SK-N-SH (cell line): ENCODE measurements at regions not wholly inside any gene's neighbourhood (a gene's known extent, or its start where the extent isn't known, plus 50 kb on each side); places are given as distances from the start of the nearest gene placed in this dataset.

ENCODE experiments used
- CTCF ChIA-PET: fragments of 300-600, 350-600 bp; formaldehyde crosslinking; extraction: SDS; loops from one replicate; lab custom pipeline; 2021; lab: Yijun Ruan, JAX
- POLR2A ChIA-PET: fragments of 350-600 bp; sonication (Branson Sonifier 250); formaldehyde crosslinking; extraction: SDS; loops from one replicate; lab custom pipeline; 2020; ENCODE audit warnings: antibody characterized with exemption, inconsistent platforms; lab: Yijun Ruan, JAX
- DNase-seq: peaks from one replicate; pipeline ENCODE4 v3.0.0; 2012
- H2AFZ ChIP-seq: fragments of 200-600 bp; sonication (generic); 2 replicates; pipeline ENCODE4 v1.8.1; 2016; ENCODE audit warnings: antibody characterized with exemption, mild to moderate bottlenecking, low read depth
- H3F3A ChIP-seq: fragments of 200-600 bp; sonication (generic); replicated peaks from 2 replicates; pipeline ENCODE3; 2016; ENCODE audit warnings: antibody characterized with exemption, mild to moderate bottlenecking; ENCODE audit not compliant: insufficient read depth
- H3K27ac ChIP-seq, 2 experiments: fragments of 200-500 bp in 1 of 2; fragments of 200-600 bp in 1 of 2; sonication (Bioruptor generic) in 1 of 2; sonication (generic), shearing (Covaris generic) in 1 of 2; 2 replicates each; pipeline versions ENCODE4 v1.5.1 to v1.6.1; 2014 to 2016; ENCODE audit warnings: low read depth in 2 of 2, inconsistent platforms in 1 of 2, low read length in 1 of 2, mild to moderate bottlenecking in 1 of 2, mixed read lengths in 1 of 2
- H3K27me3 ChIP-seq: fragments of 200-600 bp; sonication (generic), shearing (Covaris generic); 2 replicates; pipeline ENCODE4 v1.6.1; 2016; ENCODE audit warnings: mixed run types; ENCODE audit not compliant: insufficient read depth
- H3K36me3 ChIP-seq, 2 experiments: fragments of 200-500 bp in 1 of 2; fragments of 200-600 bp in 1 of 2; sonication (Bioruptor generic) in 1 of 2; sonication (generic) in 1 of 2; replicated peaks in 1 of 2; 2 replicates each; pipeline versions ENCODE3 to v1.5.1; 2014 to 2016; ENCODE audit warnings: low read length in 1 of 2, mild to moderate bottlenecking in 1 of 2; ENCODE audit not compliant: insufficient read depth in 2 of 2, control insufficient read depth in 1 of 2
- H3K4me1 ChIP-seq, 2 experiments: fragments of 200-500 bp in 1 of 2; fragments of 200-600 bp in 1 of 2; sonication (Bioruptor generic) in 1 of 2; sonication (generic), shearing (Covaris generic) in 1 of 2; 2 replicates each; pipeline versions ENCODE4 v1.5.1 to v1.6.1; 2014 to 2016; ENCODE audit warnings: low read depth in 1 of 2, low read length in 1 of 2, mixed run types in 1 of 2; ENCODE audit not compliant: insufficient read depth in 2 of 2, control insufficient read depth in 1 of 2
- H3K4me2 ChIP-seq: fragments of 200-600 bp; sonication (generic), shearing (Covaris generic); 2 replicates; pipeline ENCODE4 v1.6.1; 2017; ENCODE audit warnings: mixed run types
- H3K4me3 ChIP-seq, 2 experiments: fragments of 200-500 bp in 1 of 2; fragments of 200-600 bp in 1 of 2; sonication (Bioruptor generic) in 1 of 2; sonication (generic), shearing (Covaris generic) in 1 of 2; 2 replicates each; pipeline versions ENCODE4 v1.5.1 to v1.8.1; 2014 to 2016; ENCODE audit warnings: low read depth in 2 of 2, inconsistent platforms in 1 of 2, low read length in 1 of 2, mild to moderate bottlenecking in 1 of 2, mixed read lengths in 1 of 2, moderate library complexity in 1 of 2
- H3K79me2 ChIP-seq: fragments of 200-600 bp; sonication (generic); 2 replicates; pipeline ENCODE4 v1.8.1; 2017; ENCODE audit warnings: mild to moderate bottlenecking; ENCODE audit not compliant: insufficient read depth
- H3K9ac ChIP-seq: fragments of 200-600 bp; sonication (generic); 2 replicates; pipeline ENCODE4 v1.6.1; 2017; ENCODE audit warnings: mixed run types
- H3K9me2 ChIP-seq: fragments of 200-600 bp; sonication (generic); 2 replicates; pipeline ENCODE4 v1.6.1; 2017; ENCODE audit warnings: mixed run types
- H3K9me3 ChIP-seq: fragments of 200-600 bp; sonication (generic); 2 replicates; pipeline ENCODE4 v1.6.1; 2017; ENCODE audit warnings: mixed run types, mild to moderate bottlenecking, moderate library complexity
- H4K20me1 ChIP-seq: fragments of 200-600 bp; sonication (generic); 2 replicates; pipeline ENCODE4 v1.6.1; 2017; ENCODE audit warnings: mild to moderate bottlenecking, mixed run types; ENCODE audit not compliant: insufficient read depth
- ELF1 ChIP-seq: IDR thresholded peaks from 2 replicates; pipeline ENCODE4 v1.4.0; 2012
- EP300 ChIP-seq, 2 experiments: IDR thresholded peaks; 2 replicates each; pipeline versions ENCODE4 v1.4.0 to v1.6.1; 2012; ENCODE audit warnings: borderline replicate concordance in 1 of 2, low read depth in 1 of 2, low read length in 1 of 2
- EZH2phosphoT487 ChIP-seq: fragments of 200-600 bp; sonication (generic); IDR thresholded peaks from 2 replicates; pipeline ENCODE4 v1.6.1; 2017; ENCODE audit warnings: low read depth, mixed run types, mild to moderate bottlenecking, antibody characterized with exemption, moderate library complexity, borderline replicate concordance
- FOXM1 ChIP-seq: IDR thresholded peaks from 2 replicates; pipeline ENCODE4 v1.4.0; 2012; ENCODE audit warnings: low read depth, mild to moderate bottlenecking
- POLR2AphosphoS5 ChIP-seq: IDR thresholded peaks from 2 replicates; pipeline ENCODE4 v1.6.1; 2012; ENCODE audit warnings: low read depth, low read length
- RAD21 ChIP-seq: IDR thresholded peaks from 2 replicates; pipeline ENCODE4 v1.6.1; 2012; ENCODE audit warnings: mild to moderate bottlenecking, low read length
- RCOR1 ChIP-seq: fragments of 150-350 bp; IDR thresholded peaks from 2 replicates; pipeline ENCODE4 v1.6.1; 2017; ENCODE audit warnings: antibody characterized with exemption, low read length
- RFX5 ChIP-seq: IDR thresholded peaks from 2 replicates; pipeline ENCODE4 v1.6.1; 2012; ENCODE audit warnings: mild to moderate bottlenecking, improper control_type of control experiment, low read length
- SIN3A ChIP-seq: IDR thresholded peaks from 2 replicates; pipeline ENCODE4 v1.6.1; 2012; ENCODE audit warnings: low read depth, mild to moderate bottlenecking, low read length, moderate library complexity, borderline replicate concordance
- SMC3 ChIP-seq: IDR thresholded peaks from 2 replicates; pipeline ENCODE4 v1.6.1; 2012; ENCODE audit warnings: low read depth, low read length, improper control_type of control experiment
- TAF1 ChIP-seq: IDR thresholded peaks from 2 replicates; pipeline ENCODE4 v1.6.1; 2012; ENCODE audit warnings: low read depth, mild to moderate bottlenecking, low read length, moderate library complexity, borderline replicate concordance
- USF2 ChIP-seq: fragments of 150-350 bp; IDR thresholded peaks from 2 replicates; pipeline ENCODE4 v1.6.1; 2017; ENCODE audit warnings: antibody characterized with exemption, low read length, low read depth, borderline replicate concordance
- YY1 ChIP-seq: IDR thresholded peaks from 2 replicates; pipeline ENCODE4 v1.4.0; 2012; ENCODE audit warnings: low read depth, mild to moderate bottlenecking
- WGBS: methylation state at CpG from one replicate; pipeline ENCODE4 v1.1.6; 2017; ENCODE audit warnings: low lambda C conversion rate; 5-methylcytosine and 5-hydroxymethylcytosine counted together
- TF ChIP-seq, protein P1 (sequence below): fragments of 150-350 bp; IDR thresholded peaks from 2 replicates; pipeline ENCODE4 v1.6.1; 2016; ENCODE audit warnings: mild to moderate bottlenecking, low read depth, low read length
- TF ChIP-seq, protein P2 (sequence below): IDR thresholded peaks from 2 replicates; pipeline ENCODE4 v1.6.1; 2012; ENCODE audit warnings: mild to moderate bottlenecking, low read depth, low read length, moderate library complexity

DNA sequence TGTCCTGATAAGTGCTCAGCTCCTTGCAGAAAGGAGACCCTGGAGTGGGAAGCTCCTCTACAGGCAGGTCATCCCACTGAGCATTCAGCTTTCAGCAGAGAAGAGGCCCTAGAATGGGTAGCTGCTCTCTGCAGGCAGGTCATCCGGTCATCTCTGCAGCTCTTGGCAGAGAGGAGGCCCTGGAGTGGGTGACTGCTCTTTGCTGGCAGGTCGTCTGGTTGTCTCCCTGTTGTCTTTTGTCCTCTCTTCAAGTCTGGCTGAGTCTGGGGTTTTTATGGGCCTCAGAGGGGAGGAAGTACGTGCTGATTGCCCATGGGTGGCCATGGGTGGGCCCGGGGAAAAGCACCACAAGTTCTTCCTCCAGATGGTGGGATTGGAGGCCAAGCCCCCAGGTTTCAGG lies 250.3 kb upstream of the EDNRB start:
- Histone ChIP-seq H3K27ac (no peak overlapping the region), H3K9me3 (no peaks in the 10 kb centered on the region), H3K4me1 (no peaks in the 10 kb centered on the region), H3K9me2 (no peaks in the 10 kb centered on the region), H4K20me1 (no peaks in the 10 kb centered on the region), H3K9ac (no peak overlapping the region), H3F3A (no peaks in the 10 kb centered on the region), H3K4me3 (no peak overlapping the region), H3K27me3 (no peaks in the 10 kb centered on the region), H3K4me2 (no peak overlapping the region), H3K36me3 (no peaks in the 10 kb centered on the region), H2AFZ (no peak overlapping the region), H3K79me2 (no peaks in the 10 kb centered on the region)
- TF ChIP-seq, protein P1, sequence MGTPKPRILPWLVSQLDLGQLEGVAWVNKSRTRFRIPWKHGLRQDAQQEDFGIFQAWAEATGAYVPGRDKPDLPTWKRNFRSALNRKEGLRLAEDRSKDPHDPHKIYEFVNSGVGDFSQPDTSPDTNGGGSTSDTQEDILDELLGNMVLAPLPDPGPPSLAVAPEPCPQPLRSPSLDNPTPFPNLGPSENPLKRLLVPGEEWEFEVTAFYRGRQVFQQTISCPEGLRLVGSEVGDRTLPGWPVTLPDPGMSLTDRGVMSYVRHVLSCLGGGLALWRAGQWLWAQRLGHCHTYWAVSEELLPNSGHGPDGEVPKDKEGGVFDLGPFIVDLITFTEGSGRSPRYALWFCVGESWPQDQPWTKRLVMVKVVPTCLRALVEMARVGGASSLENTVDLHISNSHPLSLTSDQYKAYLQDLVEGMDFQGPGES = no peak
- TF ChIP-seq ELF1 = no peak
- TF ChIP-seq RCOR1 = no peak
- TF ChIP-seq, protein P2, sequence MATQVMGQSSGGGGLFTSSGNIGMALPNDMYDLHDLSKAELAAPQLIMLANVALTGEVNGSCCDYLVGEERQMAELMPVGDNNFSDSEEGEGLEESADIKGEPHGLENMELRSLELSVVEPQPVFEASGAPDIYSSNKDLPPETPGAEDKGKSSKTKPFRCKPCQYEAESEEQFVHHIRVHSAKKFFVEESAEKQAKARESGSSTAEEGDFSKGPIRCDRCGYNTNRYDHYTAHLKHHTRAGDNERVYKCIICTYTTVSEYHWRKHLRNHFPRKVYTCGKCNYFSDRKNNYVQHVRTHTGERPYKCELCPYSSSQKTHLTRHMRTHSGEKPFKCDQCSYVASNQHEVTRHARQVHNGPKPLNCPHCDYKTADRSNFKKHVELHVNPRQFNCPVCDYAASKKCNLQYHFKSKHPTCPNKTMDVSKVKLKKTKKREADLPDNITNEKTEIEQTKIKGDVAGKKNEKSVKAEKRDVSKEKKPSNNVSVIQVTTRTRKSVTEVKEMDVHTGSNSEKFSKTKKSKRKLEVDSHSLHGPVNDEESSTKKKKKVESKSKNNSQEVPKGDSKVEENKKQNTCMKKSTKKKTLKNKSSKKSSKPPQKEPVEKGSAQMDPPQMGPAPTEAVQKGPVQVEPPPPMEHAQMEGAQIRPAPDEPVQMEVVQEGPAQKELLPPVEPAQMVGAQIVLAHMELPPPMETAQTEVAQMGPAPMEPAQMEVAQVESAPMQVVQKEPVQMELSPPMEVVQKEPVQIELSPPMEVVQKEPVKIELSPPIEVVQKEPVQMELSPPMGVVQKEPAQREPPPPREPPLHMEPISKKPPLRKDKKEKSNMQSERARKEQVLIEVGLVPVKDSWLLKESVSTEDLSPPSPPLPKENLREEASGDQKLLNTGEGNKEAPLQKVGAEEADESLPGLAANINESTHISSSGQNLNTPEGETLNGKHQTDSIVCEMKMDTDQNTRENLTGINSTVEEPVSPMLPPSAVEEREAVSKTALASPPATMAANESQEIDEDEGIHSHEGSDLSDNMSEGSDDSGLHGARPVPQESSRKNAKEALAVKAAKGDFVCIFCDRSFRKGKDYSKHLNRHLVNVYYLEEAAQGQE = no peak
- no peak for TF ChIP-seq FOXM1
- TF ChIP-seq POLR2AphosphoS5 = no peak
- TF ChIP-seq RFX5 = no peak
- TF ChIP-seq SIN3A = no peak
- TF ChIP-seq RAD21 = no peak
- TF ChIP-seq TAF1 = no peak
- no peak for DNase-seq
- ChIA-PET CTCF (no interaction called here), POLR2A (no interaction called here)
- WGBS = 17% methylated on average over 4 of the region's 4 CpGs

DNA sequence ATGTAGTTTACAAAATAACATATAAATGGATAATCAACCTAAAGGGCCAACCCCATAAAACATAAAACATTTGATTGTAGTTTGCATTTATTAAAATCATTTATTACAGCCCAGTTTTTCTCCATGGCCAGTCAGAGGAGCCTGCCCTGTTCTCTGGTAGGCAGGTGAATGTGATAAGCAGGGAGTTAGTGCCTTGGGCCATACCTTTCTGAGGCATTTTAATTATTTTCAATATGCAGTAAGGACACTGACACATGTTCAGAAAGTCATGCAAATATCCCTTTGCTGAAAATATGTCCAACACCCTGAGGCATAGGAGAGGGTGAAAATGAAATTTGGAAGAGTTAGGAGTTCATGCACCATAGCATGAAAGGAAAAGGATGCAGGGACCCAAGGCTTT lies 242.6 kb upstream of the EDNRB start:
- H4K20me1 ChIP-seq = no peaks in the 10 kb centered on the region
- no peak overlapping the region for H3K27ac ChIP-seq
- no peaks in the 10 kb centered on the region for H3F3A ChIP-seq
- no peak overlapping the region for H3K4me3 ChIP-seq
- no peaks in the 10 kb centered on the region for H3K36me3 ChIP-seq
- POLR2A ChIA-PET = no interaction called here
- no peak overlapping the region for H3K4me2 ChIP-seq
- CTCF ChIA-PET = no interaction called here
- no peaks in the 10 kb centered on the region for H3K9me2 ChIP-seq
- no peaks in the 10 kb centered on the region for H3K79me2 ChIP-seq
- no peaks in the 10 kb centered on the region for H3K9me3 ChIP-seq
- H3K4me1 ChIP-seq = no peaks in the 10 kb centered on the region; a peak in 1 of 4 replicates
- no peaks in the 10 kb centered on the region for H3K27me3 ChIP-seq
- no peak overlapping the region for H3K9ac ChIP-seq
- no peak overlapping the region for H2AFZ ChIP-seq
- no peak for DNase-seq
- TF ChIP-seq RAD21 (no peak), SMC3 (no peak), YY1 (no peak), EZH2phosphoT487 (no peak), USF2 (no peak), RCOR1 (no peak), EP300 (IDR thresholded peaks at IDR 0.05; ENCODE audit: borderline replicate concordance in 1 of 2, low read depth in 1 of 2, low read length in 1 of 2) (no peak)
- TF ChIP-seq, protein P1 = no peak
